NCI-H2227 (cell line): ENCODE measurements at regions not wholly inside any gene's neighbourhood (a gene's known extent, or its start where the extent isn't known, plus 50 kb on each side); places are given as distances from the start of the nearest gene placed in this dataset.
"Not testable (repeated sequence)": the region's sequence is repeated elsewhere in the genome, so short reads cannot be mapped to it uniquely, and the experiment has no call there.

Source experiments
- DNase-seq: peaks from one replicate; lab custom pipeline; 2025; ENCODE audit not compliant: unreplicated experiment; lab: John Stamatoyannopoulos, UW

- no peak for DNase-seq
Observed at GRCh38 chr6:22164236-22164635, 132.6 kb downstream of the PRL start.

- DNase-seq = not testable (repeated sequence)
Observed at GRCh38 chr6:22171006-22171405, 125.8 kb downstream of the PRL start.

- not testable (repeated sequence) for DNase-seq
Observed at GRCh38 chr6:22171885-22172284, 125.0 kb downstream of the PRL start.

- no peak for DNase-seq
Observed at GRCh38 chr6:22173311-22173710, 123.5 kb downstream of the PRL start.

DNA sequence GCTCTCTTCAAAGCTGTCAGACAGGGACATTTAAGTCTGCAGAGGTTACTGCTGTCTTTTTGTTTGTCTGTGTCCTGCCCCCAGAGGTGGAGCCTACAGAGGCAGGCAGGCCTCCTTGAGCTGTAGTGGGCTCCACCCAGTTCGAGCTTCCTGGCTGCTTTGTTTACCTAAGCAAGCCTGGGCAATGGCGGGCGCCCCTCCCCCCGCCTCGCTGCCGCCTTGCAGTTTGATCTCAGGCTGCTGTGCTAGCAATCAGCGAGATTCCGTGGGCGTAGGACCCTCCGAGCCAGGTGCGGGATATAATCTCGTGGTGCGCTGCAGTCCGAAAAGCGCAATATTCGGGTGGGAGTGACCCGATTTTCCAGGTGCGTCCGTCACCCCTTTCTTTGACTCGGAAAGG, 116.6 kb downstream of the PRL start:
- not testable (repeated sequence) for DNase-seq

GRCh38 chr6:22184371-22184770, 112.5 kb downstream of the PRL start:
- no peak for DNase-seq

DNA sequence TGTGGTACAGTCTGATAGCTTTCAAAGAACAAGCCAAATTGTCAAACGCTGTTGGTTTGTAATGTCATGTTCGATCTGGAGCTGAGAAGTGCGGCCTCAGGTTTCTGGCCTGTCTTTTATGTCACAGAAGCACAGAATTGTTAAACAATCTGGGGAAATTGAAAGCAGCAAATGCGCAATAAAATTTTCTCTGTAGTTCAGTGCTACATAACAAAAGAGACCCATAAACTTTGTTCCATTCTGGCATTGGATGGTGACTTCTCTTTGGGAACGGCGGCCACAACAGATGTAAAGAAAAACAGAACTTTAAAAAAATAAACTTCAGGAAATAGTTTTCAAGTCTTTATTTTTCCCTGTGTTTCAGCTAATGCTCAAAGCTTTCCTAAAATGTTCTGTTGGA, 106.9 kb downstream of the PRL start:
- no peak for DNase-seq

DNA sequence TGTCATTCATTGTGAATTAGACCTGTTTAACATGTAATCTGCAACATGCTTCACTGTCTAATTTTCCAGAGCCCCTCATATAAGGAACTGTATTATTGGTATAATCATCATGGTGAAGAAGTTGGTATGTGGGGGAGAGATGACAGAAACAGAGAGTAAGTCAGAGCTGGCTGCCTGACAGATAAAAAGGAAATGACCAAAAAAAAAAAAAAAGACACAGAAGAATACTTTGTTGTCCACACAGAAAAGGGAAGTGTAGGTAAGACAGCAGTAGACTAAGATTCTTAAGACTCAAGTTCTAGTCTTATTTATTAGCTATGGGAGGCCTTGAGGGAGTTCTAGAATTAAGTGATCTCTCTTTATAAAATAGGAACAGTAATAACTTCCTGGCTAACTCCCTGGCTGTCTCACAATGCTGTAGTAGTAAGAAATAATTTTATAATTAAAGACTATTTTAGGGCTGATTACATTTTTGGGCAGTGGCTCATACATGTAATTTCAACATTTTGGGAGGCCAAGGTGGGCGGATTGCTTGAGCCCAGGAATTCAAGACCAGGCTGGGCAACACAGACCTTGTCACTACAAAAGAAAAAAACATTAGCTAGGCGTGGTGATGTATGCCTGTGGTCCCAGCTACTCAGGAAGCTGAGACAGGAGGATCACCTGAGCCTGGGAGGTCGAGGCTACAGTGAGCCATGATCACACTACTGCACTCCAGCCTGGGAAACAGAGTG, 102.5 kb downstream of the PRL start:
- no peak for DNase-seq

GRCh38 chr6:22199771-22200170, 97.1 kb downstream of the PRL start:
- DNase-seq = no peak

GRCh38 chr6:22204153-22204552, 92.7 kb downstream of the PRL start:
- no peak for DNase-seq

DNA sequence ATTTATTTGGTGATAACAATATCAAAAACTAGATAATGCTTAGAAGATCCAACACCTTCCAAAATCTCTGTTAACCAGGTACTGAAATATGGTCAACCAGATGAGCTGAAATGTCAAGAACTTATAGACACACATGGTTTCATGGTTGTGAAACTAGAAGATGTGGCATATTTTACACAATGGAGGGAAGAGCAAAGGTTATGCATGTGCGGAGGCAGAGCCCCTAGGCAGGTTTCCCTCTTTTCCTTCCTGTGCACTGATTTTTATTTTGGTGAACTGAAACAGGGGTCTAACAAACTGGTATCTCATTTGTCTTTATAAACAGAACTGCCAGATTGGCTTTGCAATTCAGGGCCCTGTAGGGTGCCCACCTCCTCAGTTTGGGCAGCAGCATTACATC, 91.6 kb downstream of the PRL start:
- no peak for DNase-seq

GRCh38 chr6:22206106-22206505, 90.7 kb downstream of the PRL start:
- peak; percentile 24 for DNase-seq

DNA sequence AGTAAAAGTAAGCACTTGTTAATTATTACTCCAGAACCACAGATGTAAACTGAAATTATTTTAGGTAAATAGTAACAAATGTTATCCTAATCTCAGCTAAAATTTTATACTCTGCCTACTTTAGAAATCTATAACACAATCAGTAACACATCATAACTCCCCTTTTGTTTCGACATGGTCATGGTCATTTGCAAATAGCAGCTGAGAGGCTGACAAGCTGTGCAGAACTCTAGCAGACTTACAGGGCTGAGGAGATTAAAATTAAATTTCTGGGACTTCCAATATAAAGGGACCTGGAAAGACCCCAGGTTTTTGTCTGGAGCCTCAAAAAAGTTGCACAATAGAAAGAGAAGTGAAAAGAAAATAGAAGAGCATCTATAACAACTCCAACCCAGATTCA, 88.8 kb downstream of the PRL start:
- DNase-seq = no peak

DNA sequence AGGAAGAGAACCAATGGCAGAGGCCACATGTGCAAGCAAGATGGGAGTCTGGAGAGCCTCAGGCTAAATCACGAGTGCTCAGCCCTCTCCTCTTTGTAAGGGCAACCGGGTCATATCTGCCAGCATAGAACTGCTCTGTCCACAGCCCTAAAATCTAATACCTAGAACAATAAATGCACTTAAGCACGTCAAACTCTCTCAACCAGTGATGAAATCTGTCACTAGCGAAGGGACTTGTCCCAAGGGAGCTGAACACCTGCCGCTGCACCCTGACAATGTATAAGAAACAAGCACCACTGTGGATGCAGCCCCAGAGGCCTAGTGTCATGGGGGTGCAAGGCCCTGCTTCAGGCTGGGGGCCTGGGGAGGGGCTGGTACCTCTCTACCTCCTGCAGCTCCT, 82.5 kb downstream of the PRL start:
- no peak for DNase-seq

GRCh38 chr6:22215474-22215873, 81.4 kb downstream of the PRL start:
- not testable (repeated sequence) for DNase-seq

- DNase-seq = no peak
Observed at GRCh38 chr6:22218410-22218809, 78.4 kb downstream of the PRL start.

DNA sequence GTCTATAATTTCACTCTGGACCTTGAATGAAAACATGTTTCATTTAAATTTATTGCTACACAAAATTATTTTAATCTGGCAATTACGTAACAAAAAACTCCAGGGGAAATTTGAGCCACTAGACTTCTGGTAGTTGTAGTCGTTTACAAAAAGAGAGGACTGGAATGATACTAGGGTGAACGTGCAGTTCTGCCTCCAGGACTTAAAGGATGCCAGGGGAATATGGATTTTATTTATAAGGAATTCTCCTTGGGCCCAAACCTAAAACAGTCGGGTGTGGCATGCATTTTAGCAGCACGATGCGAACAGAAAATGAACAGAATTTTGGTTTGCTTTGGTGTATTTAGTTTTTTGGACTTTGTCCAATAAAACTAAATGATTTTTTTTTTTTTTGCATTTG, 76.9 kb downstream of the PRL start:
- DNase-seq = no peak

- no peak for DNase-seq
Observed at GRCh38 chr6:22221211-22221610, 75.6 kb downstream of the PRL start.

GRCh38 chr6:22221630-22222029, 75.2 kb downstream of the PRL start:
- DNase-seq = no peak

- DNase-seq = no peak
Observed at GRCh38 chr6:22222469-22222868, 74.4 kb downstream of the PRL start.

DNA sequence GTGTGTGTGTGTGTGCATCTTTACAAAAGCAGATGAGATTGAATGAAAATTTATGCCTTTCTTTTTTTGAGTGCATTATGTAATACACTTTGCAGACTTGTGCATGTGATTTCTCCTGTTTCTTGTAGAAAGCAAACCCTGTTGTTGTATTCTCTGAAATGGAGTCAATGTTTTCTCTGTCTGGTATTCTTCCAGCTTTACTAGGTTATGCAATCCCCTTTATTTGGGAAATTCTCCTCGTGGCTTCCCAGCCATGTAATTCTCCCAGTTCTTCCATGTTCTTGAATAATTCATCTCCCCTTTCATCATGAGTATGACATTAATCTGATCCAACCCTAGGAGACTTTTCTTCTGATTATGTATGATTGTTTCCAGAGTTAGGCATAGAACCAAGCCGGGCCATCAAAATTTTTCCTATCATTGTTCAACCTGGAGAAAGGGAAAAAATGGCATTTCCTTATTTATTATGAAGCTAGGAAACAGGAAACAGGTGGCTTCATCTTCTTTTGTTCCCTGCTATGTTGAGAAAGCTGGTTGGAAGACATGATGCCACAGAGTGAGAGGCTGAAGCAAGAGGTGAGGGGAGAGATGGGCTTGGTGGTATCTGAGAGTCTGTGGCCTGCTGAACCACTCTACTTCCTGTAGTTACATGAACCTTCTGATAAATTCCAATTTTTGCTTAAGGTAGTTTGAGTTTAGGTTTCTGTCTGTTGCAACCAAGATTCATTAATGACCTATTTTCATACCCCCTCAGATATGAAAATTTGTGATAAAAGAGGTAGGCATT, 68.8 kb downstream of the PRL start:
- no peak for DNase-seq

GRCh38 chr6:22231050-22231449, 65.8 kb downstream of the PRL start:
- DNase-seq = no peak

GRCh38 chr6:22231616-22232015, 65.2 kb downstream of the PRL start:
- no peak for DNase-seq
